HG03045 (cell line): ENCODE measurements at regions not wholly inside any gene's neighbourhood (a gene's known extent, or its start where the extent isn't known, plus 50 kb on each side); places are given as distances from the start of the nearest gene placed in this dataset.
A peak's percentile ranks its signal among the peaks of the same experiment; 100 is the strongest.
"Not testable (repeated sequence)": the region's sequence is repeated elsewhere in the genome, so short reads cannot be mapped to it uniquely, and the experiment has no call there.

Source experiments
- ATAC-seq: cut with Tn5 transposase; IDR thresholded peaks from one replicate; pipeline ENCODE4 v1.9.1; 2021; ENCODE audit warnings: mild to moderate bottlenecking, moderate library complexity; ENCODE audit not compliant: unreplicated experiment

DNA sequence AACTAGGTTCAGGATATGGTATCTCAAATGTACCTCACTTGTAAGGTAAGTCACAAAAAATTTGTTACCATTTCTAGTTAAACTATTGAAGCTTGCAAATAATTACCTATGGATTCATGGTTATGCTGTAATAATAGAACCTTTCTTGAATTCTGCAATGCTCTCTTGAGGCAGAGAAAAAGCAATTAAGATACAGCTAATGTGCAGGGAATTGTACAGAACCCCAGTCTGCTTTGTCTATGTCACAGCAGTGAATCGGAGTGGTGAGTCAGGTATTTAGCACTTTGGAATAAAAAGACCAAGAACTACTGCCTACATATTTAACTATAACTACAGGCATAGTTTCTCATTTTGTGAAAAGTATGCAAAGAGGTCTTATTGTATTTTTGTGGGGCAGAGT is 228.7 kb upstream of the GOT2 start:
- ATAC-seq, result no peak

DNA sequence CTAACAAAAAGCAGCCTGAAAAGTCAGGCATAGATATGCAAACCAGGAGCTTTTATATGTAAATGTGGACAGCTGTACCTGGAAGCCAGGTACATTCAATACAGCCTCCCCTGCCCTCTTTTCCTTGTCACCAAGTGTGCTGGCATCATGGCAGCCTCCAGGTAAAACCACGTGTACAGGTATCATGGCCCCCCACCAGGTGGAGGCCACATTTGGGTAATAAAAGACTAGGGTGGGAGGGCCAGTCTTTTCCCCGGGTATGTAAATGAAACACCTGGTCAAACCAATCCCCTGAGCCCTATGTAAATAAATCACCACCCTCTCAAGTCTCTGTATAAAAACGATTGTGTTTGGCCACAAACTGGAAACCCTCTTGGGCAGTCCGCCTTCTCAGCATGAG is 226.4 kb upstream of the GOT2 start:
- ATAC-seq, result no peak

DNA sequence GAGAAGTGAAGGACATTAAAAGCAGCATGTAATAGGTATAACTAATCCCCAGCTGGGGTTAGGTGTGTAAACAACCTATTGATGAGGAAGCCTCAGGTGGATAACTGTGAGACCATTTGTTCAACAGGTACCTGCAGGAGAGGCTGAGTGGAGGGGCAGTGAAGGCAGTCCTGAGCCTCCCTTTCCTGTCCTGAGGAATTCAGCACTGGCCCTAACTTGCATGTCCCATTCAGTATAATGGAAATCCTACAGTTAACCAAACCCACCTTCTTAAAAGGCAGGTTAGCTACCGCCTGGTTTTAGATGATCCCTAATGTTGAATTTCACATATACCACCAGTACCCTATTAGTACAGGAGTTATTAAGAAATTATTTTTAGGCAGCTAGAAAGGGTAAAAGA is 225.9 kb upstream of the GOT2 start:
- ATAC-seq, result no peak

DNA sequence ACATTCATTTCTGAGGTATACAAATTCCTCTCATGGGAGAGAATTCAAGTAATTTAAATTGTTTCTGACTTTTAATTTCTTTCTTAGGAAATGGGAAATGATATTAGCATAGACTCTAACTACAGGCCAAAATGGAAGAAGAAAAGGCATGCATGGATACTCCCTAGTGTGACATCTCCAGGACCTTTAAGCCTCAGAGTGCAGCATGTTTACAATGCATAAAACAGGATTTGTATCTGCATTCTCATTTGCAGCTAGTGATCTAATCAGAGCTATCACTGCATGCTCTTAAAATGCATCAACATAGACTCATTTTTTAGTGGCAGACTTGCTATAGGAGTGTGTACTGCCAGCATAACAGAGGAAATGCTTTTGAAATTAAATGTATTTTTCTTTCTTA is 224.6 kb upstream of the GOT2 start:
- ATAC-seq, result no peak

DNA sequence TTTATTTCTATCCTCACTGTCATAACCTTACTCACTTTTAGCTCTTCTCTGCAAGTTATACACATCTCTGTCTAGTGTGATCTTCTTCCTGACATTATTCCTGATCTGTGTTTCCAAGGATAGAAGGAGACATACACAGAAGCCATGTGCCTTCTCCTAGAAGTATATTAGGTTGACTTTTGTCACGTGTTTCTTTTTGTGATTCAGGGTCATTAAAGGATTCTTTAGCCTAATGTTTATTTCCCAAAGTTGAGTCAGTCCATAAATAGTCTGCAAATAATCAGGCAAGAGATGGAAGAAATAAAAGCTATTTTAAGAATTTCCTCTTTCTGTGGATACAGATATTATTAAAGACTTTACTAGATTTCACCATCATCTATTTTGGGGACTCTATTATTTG is 214.1 kb upstream of the GOT2 start:
- no peak for ATAC-seq

DNA sequence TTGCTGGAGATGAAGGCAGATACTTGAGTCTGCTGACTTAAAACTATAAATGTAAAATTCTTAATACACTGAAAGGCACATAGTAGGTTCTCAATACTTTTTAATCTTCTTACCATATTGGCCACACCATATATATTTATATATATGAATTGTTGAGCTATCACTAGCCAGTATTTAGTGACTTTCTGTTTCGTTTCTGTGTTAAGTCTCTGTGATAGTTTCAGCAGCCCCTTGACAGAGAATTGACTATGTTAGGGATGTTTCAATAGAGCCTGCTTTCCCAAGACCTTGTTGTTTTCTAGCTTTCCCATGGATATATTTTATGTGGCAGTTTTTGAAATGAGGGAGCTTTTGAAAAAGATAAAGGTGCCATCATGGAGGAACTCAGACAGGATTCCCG is 206.5 kb upstream of the GOT2 start:
- ATAC-seq, result no peak

DNA sequence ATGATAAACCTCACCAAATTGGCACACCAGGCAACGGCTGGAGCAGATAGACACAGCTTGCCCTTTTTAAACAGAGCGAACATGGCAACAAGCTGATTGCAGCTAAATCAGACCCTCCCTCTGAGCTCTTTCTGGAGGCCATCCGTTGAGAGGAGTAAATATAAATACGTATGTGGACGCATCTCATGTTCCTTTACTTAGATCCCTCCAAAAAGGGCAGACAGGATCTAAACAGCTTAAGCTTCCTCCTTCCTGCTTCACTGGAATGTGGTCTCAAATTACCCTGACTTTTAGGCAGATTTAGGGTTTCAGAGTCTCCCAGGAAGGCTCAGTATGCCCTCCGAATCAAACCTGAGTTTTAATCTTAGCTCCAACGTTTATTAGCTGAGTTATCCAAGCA is 204.7 kb upstream of the GOT2 start:
- no peak for ATAC-seq

DNA sequence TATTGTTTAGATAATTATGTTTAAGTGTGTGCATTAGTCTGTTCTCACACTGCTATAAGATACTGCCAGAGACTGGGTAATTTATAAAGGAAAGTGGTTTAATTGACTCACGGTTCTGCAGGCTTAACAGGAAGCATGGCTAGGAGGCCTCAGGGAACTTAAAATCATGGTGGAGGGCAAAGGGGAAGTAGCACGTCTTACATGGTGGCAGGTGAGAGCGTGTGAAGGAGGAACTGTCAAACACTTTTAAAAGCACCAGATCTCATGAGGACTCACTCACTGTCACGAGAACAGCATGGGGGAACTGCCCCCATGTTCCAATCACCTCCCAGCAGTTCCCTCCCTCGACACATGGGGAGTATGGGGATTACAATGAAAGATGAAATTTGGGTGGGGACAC is 203.5 kb upstream of the GOT2 start:
- no peak for ATAC-seq

DNA sequence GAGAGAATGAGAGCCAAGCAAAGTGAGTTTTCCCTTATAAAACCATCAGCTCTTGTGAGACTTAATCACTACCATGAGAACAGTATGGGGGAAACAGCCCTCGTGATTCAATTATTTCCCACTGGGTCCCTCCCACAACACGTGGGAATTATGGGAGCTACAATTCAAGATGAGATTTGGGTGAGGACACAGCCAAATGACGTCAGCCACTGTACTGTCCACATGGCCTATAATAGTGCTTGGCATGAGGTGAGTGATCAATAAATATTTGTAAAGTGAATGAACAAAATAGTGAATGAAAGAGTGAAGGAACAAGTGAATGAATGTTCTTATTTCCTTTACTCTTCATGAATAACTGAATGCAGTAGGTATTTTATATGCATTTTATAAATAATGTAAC is 199.1 kb upstream of the GOT2 start:
- no peak for ATAC-seq

DNA sequence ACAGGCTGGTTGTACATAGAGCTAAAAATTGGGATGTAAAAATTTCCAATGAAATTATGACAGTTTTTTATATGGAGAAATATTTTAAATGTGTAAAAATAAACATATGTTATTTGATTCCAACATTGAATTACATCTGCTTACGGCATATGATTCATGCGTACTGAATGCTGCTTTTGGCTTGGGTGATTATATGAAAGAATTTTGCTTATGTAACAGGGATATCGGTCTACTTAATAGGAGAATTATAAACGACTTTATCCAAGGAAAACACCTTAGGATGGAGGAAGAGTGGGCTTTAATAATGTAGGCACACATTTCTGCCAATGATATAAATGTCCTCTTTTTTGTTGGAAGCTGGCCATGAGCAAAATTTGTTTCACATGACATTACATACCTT is 197.3 kb upstream of the GOT2 start:
- no peak for ATAC-seq

DNA sequence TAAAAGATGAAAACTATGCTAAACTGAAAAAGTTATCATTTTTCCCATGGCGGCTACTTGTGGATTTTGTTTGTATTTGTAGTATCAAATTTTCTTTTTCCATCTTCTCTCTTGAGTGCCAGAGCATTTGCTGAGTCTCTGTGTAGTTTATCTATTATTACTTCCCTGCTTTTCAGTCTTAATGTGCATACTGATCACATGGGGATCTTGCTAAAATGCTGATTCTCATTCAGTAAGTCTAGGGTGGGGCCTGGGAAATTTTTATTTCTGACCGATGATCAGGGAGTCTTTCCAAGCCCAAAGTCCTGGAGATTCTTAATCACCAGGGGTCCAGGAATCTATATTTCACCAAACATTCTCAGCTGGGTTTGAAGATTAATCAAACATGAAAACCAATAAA is 189.0 kb upstream of the GOT2 start:
- no peak for ATAC-seq

DNA sequence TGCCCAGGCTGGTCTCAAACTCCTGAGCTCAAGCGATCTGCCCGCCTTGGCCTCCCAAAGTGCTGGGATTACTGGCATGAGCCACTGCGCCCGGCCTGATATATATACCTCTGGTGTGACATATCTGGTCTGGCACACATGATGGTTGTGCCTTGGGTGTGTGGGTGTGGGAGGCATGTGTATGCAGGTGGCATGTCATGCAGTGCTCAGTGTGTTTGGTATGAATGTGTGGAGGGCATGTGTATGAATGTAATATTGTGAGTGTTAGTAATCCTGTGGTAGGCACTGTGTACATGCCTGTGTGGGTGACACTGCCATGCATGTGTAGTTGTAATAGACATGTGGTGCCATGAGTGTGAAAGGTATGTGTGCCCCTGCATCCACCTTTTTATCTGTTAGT is 179.3 kb upstream of the GOT2 start:
- ATAC-seq, result no peak

DNA sequence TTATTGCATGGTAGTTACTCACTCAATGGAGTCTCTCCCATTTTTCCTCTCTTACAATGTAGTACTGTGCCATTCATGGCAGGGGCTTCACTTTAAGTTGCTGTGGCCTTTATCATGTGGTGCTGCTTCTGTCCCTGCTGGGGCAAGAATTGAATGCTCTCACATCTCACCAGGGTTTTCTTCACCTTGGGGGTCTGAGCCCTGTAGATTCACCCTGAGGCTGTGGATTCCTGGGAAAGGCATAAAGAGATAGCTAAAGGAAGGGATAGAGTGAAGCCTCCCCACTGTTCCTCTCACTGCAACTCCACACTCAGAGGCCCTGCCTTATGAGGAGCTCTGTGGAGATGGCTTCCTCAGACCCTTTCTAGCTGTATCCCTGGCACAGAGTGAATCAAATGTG is 178.5 kb upstream of the GOT2 start:
- ATAC-seq, result no peak

DNA sequence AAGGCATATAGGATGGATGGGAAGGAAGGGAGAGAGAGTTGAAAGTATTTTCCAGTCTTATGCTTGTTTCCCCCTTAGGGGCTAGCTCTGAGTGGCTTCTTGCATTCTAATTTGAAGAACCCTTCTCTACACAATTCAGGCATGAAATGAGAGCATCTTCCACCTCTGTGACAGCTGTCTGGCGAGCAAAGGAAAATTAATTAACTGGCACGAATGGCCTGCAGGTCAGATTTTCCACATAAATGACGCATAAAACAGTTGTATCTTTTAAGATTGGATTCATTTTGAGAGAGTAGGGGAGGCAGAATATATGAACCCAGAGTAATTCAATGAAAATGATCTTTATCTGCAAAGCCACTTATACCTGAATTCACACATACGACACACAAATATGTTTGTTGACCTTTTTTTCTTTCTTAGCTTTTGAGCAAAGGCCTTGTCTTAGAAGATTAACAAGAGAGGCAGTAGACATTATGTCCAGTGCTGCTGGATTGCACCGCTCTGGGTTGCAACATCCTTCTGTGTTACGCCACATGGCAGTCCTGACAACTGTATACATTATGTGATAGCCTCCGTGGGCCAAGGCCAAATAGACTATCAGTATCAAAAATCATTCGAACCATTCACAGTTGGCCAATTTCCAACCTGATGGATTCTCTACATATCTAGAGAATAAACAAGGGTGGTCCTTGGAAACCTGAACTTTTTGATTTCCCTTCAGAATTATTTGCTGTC is 173.0 kb upstream of the GOT2 start:
- no peak for ATAC-seq

DNA sequence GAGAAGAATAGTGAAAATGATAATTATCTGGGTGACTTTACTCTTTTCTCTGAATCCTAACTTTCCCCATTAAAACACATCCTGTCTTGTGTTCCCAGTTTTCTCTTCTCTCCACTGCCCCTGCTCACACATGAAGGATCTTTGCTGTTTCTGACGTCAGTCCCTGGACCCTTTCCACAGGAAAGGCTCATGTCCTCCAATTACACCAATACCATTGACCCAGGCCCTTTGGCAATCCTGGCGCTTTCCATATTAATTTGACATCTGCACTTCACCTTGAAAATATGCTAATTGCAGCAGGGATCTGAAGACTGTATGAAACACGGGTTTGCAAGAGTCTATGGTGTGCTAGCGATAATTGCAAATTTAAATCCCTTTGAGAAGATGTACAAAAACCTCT is 170.2 kb upstream of the GOT2 start:
- no peak for ATAC-seq

DNA sequence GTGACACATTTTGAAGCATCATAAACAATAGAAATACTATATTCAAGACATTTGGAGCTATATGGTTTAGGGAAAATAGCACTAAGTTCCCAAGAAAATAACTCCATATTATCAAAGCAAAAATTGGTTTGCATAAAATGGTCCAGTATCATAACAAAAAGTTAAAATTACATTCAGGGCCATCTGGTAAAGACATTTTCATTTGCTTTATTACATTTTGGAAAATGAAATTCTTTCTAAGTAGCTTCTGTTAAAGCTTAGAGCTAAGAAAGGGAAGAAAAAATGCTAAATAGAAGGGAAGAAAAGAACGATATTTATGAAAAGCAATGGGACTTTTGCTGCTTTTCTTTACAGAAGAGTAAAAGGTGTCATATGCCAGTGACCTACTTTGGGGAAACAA is 155.4 kb upstream of the GOT2 start:
- no peak for ATAC-seq

DNA sequence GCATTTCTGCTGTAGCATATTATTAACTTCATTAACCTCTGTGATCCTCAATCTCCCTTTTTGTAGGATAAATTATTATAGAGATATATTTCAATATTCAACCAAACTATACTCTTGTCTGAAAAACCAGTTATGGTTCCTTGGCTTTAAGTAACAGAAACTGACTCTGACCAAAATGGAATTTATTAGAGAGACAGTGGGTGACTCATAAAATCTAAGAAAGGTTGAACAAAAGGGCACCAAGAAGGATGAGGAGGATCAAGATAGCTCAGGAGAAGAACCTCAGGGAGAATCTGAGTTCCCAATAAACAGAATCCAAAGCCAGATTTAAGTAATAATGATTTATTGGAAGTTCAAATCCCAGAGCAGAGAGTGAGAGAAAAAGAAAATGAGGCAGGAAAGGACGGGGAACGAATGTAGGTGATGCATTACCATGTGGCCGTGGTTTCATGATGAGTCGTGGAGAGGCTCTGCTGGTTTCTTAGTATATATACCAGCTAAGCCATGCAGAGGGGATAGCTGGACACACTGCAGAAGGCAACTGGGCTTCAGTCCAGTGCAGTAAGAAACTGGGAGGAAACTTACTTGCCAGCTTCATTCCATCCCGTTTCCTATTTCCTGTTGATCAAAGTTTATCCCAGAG is 151.5 kb upstream of the GOT2 start:
- peak; percentile 54 for ATAC-seq

DNA sequence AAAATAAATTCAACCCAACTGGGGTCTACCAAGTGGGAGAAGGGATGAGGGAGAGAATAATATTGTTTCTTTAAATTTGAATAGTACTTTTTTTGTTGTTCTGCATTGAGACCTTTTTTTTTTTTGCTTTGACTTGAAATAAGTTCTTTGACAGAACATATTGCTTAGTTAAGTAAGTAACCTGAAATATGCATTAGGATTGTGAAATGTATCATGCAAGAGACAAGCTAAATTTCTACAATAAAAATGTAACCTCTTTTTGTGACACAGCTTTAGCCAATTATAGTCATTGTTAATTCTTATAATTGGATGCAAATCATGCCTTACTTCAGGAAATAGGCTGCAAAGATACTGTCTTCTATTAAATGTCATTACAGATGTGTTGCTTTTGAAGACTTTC is 150.0 kb upstream of the GOT2 start:
- no peak for ATAC-seq

DNA sequence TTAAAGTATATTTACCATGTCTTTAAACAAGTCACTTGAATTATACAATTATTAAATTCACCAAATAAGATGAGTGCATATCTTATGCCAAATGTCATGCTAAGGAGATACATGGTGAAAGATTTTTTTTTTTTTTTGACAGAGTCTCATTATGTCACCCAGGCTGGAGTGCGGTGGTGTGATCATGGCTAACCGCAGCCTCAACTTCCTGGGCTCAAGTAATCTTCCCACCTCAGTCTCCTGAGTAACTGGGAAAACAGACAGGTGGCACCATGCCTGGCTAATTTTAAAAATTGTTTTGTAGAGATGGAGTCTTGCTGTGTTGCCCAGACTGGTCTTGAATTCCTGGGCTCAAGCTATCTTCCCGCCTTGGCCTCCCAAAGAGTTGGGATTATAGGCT is 149.0 kb upstream of the GOT2 start:
- no peak for ATAC-seq

DNA sequence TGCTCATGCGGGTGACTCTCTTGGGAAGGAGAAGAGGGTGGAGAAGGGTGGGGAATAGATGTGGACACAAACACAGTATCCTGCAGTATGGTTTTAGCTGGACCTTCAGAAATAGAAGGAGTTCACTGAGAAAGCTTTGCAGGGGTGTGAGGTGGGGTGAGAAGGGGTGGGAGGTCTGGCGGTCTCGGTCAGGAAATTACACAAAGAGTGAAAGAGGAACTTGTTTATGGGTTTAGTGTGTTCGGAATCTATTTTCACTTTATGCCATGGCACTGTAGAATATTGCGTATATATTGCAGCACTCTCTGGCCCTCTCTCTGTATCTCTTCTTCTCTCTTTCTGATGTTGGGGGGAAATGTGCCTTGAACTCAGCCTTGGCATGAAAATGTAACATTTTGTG is 148.2 kb upstream of the GOT2 start:
- peak; percentile 87 for ATAC-seq

DNA sequence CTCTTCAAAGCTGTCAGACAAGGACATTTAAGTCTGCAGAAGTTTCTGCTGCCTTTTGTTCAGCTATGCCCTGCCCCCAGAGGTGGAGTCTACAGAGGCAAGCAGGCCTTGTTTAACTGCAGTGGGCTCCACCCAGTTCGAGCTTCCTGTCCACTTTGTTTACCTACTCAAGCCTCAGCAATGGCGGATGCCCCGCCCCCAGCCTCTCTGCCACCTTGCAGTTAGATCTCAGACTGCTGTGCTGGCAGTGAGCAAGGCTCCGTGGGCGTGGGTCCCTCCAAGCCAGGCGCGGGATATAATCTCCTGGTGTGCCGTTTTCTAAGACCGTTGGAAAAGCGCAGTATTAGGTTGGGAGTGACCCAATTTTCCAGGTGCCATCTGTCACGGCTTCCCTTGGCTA is 144.5 kb upstream of the GOT2 start:
- not testable (repeated sequence) for ATAC-seq

DNA sequence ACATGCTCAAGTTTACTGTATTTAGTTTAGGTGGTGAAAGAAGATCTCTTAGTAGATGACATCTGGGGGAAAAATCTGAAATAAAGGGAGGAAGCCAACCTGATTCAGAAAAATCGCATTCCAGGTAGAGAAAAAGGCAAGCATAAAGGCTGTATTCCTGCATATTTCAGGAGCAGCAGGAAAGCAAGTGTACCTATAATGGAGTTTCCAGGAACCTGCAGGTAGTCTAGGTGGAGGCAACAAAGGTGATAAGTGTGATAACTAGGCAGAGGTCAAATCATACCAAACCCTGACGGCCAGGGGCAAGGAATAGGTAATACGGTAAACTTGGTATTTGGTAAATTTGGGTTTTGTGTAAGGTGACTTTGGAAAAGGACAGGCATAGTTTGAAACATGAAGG is 132.8 kb upstream of the GOT2 start:
- no peak for ATAC-seq

DNA sequence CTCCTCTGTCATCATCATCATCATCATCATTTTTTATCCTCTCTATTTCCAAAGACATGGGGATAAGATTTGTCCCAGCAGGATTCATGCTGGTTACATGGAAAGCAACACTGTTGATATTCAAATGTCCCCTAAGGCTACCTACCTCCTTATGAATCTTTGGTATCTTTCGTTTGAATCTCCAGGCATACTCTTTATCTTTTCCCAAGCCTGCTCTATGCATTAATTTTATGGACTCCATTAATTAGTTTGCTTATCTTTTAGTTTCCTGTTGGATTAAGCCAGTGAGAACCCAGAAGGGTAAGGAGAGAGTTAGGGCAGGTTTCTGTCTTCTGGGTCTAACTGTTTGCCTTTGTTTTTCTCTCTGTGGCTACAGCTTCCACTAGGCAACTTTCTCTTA is 129.6 kb upstream of the GOT2 start:
- ATAC-seq, result no peak
